ENCODE measurements at regions not wholly inside any gene's neighbourhood (a gene's known extent, or its start where the extent isn't known, plus 50 kb on each side); places are given as distances from the start of the nearest gene placed in this dataset.

- intact Hi-C loops (cut with micrococcal nuclease), result no loop called here
- Histone ChIP-seq H2AFZ (ENCODE audit: low read length) (no peak overlapping the region), H3K4me1 (ENCODE audit: insufficient read depth, low read length) (no peaks in the 10 kb centered on the region), H3K9me3 (ENCODE audit: low read length) (no peaks in the 10 kb centered on the region), H3K4me2 (ENCODE audit: low read length) (no peak overlapping the region), H3K4me3 (ENCODE audit: low read length) (no peak overlapping the region), H3K9me2 (replicated peaks; ENCODE audit: low read length) (no peaks in the 10 kb centered on the region), H3K27ac (ENCODE audit: low read length) (no peak overlapping the region), H3K9ac (ENCODE audit: low read length) (no peak overlapping the region), H4K20me1 (ENCODE audit: low read length) (no peaks in the 10 kb centered on the region), H3K79me2 (ENCODE audit: low read length) (no peaks in the 10 kb centered on the region), H3K36me3 (ENCODE audit: low read depth, low read length) (no peaks in the 10 kb centered on the region), H3K27me3 (ENCODE audit: low read length) (no peaks in the 10 kb centered on the region), H3F3A (ENCODE audit: low read length, unreplicated experiment) (no peaks in the 10 kb centered on the region)
- no peak for ATAC-seq
- ChIA-PET CTCF (no interaction called here), POLR2A (ENCODE audit: unreplicated experiment) (no interaction called here)
- no peak for TF ChIP-seq EZH2phosphoT487 (IDR thresholded peaks at IDR 0.05; ENCODE audit: borderline replicate concordance, low read length)
- TF ChIP-seq EZH2 (IDR thresholded peaks at IDR 0.05; ENCODE audit: low read length, unreplicated experiment), result no peak
- no peak for TF ChIP-seq CTCF (conservative IDR thresholded peaks at IDR 0.05; ENCODE audit: low read depth, low read length)
- no TSS peak for BruUV-seq (replicated peaks)
- DNase-seq, result no peak
These were observed 90.6 kb upstream of the MIER3 start for GRCh38 chr5:57042524-57042931.

- Histone ChIP-seq H2AFZ (ENCODE audit: low read length) (no peak overlapping the region), H3K79me2 (ENCODE audit: low read length) (no peaks in the 10 kb centered on the region), H3K9me2 (replicated peaks; ENCODE audit: low read length) (no peaks in the 10 kb centered on the region), H3K4me3 (ENCODE audit: low read length) (no peak overlapping the region), H3K9me3 (ENCODE audit: low read length) (no peaks in the 10 kb centered on the region), H3K9ac (ENCODE audit: low read length) (no peak overlapping the region), H3F3A (ENCODE audit: low read length, unreplicated experiment) (no peaks in the 10 kb centered on the region), H3K4me2 (ENCODE audit: low read length) (no peak overlapping the region), H3K36me3 (ENCODE audit: low read depth, low read length) (no peaks in the 10 kb centered on the region), H4K20me1 (ENCODE audit: low read length) (no peaks in the 10 kb centered on the region), H3K4me1 (ENCODE audit: insufficient read depth, low read length) (peaks cover 3% of the 10 kb centered on the region; the same call in 1 of the 2 replicates), H3K27me3 (ENCODE audit: low read length) (no peaks in the 10 kb centered on the region), H3K27ac (ENCODE audit: low read length) (no peak overlapping the region)
- ATAC-seq (no peak), DNase-seq (no peak)
- no TSS peak for BruUV-seq (replicated peaks)
- CTCF ChIA-PET, result no interaction called here
- no peak for TF ChIP-seq CTCF (conservative IDR thresholded peaks at IDR 0.05; ENCODE audit: low read depth, low read length)
- TF ChIP-seq EZH2 (IDR thresholded peaks at IDR 0.05; ENCODE audit: low read length, unreplicated experiment), result no peak
- TF ChIP-seq EZH2phosphoT487 (IDR thresholded peaks at IDR 0.05; ENCODE audit: borderline replicate concordance, low read length), result no peak
- intact Hi-C loops (cut with micrococcal nuclease), result no loop called here
- POLR2A ChIA-PET (ENCODE audit: unreplicated experiment), result no interaction called here
These were observed 102.2 kb upstream of the MIER3 start for GRCh38 chr5:57054135-57054534.

- no peak overlapping the region for H3K4me3 ChIP-seq (ENCODE audit: low read length)
These were observed 102.7 kb upstream of the MIER3 start for GRCh38 chr5:57054671-57055070.

More at GRCh38 chr5:57054671-57055070, 102.7 kb upstream of the MIER3 start:
- ATAC-seq (no peak), DNase-seq (no peak)
- intact Hi-C loops (cut with micrococcal nuclease), result no loop called here
- Histone ChIP-seq H2AFZ (ENCODE audit: low read length) (no peak overlapping the region), H3K4me2 (ENCODE audit: low read length) (no peak overlapping the region), H3F3A (ENCODE audit: low read length, unreplicated experiment) (no peaks in the 10 kb centered on the region), H3K27me3 (ENCODE audit: low read length) (no peaks in the 10 kb centered on the region), H3K27ac (ENCODE audit: low read length) (no peak overlapping the region), H4K20me1 (ENCODE audit: low read length) (no peaks in the 10 kb centered on the region), H3K9me3 (ENCODE audit: low read length) (no peaks in the 10 kb centered on the region), H3K4me1 (ENCODE audit: insufficient read depth, low read length) (peaks cover 3% of the 10 kb centered on the region; the same call in 1 of the 2 replicates), H3K9me2 (replicated peaks; ENCODE audit: low read length) (no peaks in the 10 kb centered on the region), H3K36me3 (ENCODE audit: low read depth, low read length) (no peaks in the 10 kb centered on the region), H3K9ac (ENCODE audit: low read length) (no peak overlapping the region), H3K79me2 (ENCODE audit: low read length) (no peaks in the 10 kb centered on the region)
- POLR2A ChIA-PET (ENCODE audit: unreplicated experiment), result no interaction called here
- no TSS peak for BruUV-seq (replicated peaks)
- no peak for TF ChIP-seq EZH2 (IDR thresholded peaks at IDR 0.05; ENCODE audit: low read length, unreplicated experiment)
- no peak for TF ChIP-seq CTCF (conservative IDR thresholded peaks at IDR 0.05; ENCODE audit: low read depth, low read length)
- TF ChIP-seq EZH2phosphoT487 (IDR thresholded peaks at IDR 0.05; ENCODE audit: borderline replicate concordance, low read length), result no peak
- CTCF ChIA-PET, result no interaction called here
